GM12864 (cell line): ENCODE measurements at regions not wholly inside any gene's neighbourhood (a gene's known extent, or its start where the extent isn't known, plus 50 kb on each side); places are given as distances from the start of the nearest gene placed in this dataset.

Experiments used
- DNase-seq: peaks from one replicate; pipeline ENCODE4 v3.0.0-alpha.2; 2011; ENCODE audit warnings: low read depth
- H3K4me3 ChIP-seq: 2 replicates; pipeline ENCODE4 v1.5.1; 2011; ENCODE audit warnings: mild to moderate bottlenecking, low read depth, low read length, control low read depth
- TF ChIP-seq, protein P1 (sequence below): IDR thresholded peaks from 2 replicates; pipeline ENCODE4 v1.5.1; 2011; ENCODE audit warnings: low read depth, mild to moderate bottlenecking, moderate library complexity, low read length, control low read depth, inconsistent platforms; ENCODE audit errors: missing control alignments

DNA sequence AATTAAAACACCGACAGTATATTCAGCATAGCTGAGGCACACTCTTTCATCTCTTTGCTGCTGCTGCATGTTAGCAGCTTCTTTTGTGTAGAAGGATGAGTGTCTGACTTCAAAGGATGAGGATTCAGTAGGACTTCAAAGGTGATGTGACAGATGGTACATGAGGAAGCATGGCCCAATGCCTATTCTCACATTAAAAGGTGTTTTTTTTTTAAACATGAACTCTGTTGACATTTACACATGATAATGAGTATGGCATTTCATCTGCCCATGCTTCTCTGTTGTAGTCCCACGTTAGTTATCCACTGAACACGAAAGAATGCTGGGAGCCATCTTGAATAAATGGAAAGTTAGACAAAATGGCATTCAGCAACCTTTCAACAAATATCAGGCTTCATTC is 1950.8 kb upstream of the PIK3C3 start:
- TF ChIP-seq, protein P1, sequence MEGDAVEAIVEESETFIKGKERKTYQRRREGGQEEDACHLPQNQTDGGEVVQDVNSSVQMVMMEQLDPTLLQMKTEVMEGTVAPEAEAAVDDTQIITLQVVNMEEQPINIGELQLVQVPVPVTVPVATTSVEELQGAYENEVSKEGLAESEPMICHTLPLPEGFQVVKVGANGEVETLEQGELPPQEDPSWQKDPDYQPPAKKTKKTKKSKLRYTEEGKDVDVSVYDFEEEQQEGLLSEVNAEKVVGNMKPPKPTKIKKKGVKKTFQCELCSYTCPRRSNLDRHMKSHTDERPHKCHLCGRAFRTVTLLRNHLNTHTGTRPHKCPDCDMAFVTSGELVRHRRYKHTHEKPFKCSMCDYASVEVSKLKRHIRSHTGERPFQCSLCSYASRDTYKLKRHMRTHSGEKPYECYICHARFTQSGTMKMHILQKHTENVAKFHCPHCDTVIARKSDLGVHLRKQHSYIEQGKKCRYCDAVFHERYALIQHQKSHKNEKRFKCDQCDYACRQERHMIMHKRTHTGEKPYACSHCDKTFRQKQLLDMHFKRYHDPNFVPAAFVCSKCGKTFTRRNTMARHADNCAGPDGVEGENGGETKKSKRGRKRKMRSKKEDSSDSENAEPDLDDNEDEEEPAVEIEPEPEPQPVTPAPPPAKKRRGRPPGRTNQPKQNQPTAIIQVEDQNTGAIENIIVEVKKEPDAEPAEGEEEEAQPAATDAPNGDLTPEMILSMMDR: no peak

DNA sequence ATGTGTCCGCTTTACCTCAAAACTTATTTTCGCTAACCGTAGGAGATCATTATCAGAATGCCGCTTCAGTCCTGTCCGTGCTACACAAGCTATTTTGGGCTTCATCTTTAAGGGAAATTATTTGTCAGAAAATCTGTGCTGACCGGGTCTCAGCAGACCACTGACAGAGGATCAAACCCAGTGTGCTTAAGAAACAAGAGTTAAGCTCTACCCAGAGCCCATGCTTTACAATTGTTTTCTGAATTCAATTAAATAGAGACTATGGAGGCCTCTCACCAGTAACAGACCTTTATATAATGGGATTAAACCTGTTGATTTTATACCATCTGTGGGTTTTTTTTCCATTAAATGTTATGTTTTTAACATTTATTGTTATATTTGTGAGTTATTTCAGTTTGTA is 1956.7 kb upstream of the PIK3C3 start:
- TF ChIP-seq, protein P1: no peak
- no peak for DNase-seq
- no peak overlapping the region for H3K4me3 ChIP-seq

More for the DNA sequence above, 1950.8 kb upstream of the PIK3C3 start:
- no peak for DNase-seq
- H3K4me3 ChIP-seq: no peak overlapping the region

- TF ChIP-seq, protein P1: no peak
- DNase-seq: no peak
- no peak overlapping the region for H3K4me3 ChIP-seq
Observed at GRCh38 chr18:39994498-39994897, 1960.5 kb upstream of the PIK3C3 start.

DNA sequence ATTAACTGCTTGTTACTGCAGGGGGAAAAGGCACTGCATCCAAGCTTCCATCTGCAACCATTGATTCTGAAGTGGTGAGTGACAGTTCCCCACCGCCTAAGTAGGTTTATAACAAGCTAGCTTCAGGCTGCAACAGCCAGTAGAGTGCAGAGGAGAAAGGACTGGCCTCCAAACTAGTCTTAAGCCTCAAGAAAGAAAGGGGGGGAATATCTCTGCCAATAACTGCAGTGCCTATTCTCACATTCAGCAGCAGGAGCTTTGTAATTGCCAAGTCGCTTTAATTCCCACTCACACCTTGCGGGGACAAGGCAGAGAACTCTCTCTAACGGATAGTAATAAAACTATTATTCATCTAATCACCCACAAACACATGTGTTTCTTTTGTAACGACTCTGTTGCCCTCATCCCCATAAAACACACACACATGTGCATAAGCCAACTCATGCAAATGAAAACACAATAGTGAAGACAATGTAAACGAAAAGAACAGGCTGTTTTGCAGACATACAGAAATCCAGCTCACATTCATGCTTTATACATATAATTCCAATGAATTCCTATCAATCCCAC is 1963.3 kb upstream of the PIK3C3 start:
- DNase-seq: no peak
- TF ChIP-seq, protein P1: no peak
- no peak overlapping the region for H3K4me3 ChIP-seq

GRCh38 chr18:39990540-39990939 is 1964.5 kb upstream of the PIK3C3 start:
- DNase-seq: no peak
- TF ChIP-seq, protein P1: no peak
- H3K4me3 ChIP-seq: no peak overlapping the region

- DNase-seq: no peak
- no peak overlapping the region for H3K4me3 ChIP-seq
- TF ChIP-seq, protein P1: no peak
Observed at GRCh38 chr18:39976771-39977170, 1978.3 kb upstream of the PIK3C3 start.

DNA sequence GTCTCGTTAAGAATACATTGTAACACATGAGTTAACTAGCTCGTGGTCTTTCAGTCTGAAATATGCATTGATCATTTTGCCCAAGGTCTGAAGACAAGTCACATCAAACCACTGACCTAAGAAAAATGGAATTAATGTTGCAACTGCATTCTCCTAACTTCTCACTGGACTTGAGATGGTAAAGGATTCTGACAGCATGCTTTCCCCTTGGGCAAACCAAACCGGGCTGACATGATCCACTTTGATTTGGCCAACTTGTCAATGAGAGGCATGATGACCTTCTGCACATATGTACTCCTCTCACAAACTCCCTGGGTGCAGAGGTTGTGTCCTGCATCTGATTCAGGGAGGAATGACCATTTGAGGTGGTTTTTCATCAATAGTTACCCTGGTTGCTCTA is 1982.5 kb upstream of the PIK3C3 start:
- TF ChIP-seq, protein P1: no peak
- H3K4me3 ChIP-seq: no peak overlapping the region
- DNase-seq: no peak
